ENCODE measurements at regions not wholly inside any gene's neighbourhood (a gene's known extent, or its start where the extent isn't known, plus 50 kb on each side); places are given as distances from the start of the nearest gene placed in this dataset.

DNA sequence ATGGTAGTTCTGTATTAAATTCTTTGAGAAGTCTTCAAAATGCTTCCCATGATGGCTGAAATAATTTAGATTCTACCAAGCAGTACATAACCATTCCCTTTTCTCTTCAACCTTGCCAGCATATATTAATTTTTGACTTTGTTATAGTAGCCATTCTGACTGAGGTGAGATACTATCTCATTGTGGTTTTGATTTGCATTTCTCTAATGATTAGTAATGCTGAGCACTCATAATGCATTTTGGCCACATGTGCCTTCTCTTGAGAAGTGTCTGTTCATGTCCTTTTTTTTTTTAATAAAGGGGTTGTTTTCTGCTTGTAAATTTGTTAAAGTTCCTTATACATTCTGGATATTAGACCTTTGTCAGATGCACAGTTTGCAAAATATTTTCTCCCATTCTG, 173.9 kb downstream of the CALCRL start:
- no peak for DNase-seq (ENCODE audit: low spot score)

DNA sequence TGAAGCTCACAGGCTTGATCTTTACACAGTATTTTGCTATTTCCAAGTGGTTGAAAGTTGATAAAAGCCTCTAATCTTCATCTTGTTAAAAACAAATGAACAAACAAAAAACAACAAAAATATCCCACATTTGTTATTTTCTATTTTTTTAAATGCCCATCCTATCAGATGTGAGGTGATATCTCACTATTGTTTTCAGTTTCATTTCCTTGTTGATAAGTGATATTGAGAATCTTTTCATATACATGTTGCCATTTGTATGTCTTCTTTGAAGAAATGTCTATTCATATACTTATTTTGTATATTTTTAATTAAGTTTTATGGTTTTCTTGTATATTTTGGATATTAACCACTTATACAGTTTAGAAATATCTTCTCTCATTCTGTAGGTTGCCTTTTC, 175.8 kb downstream of the CALCRL start:
- no peak for DNase-seq (ENCODE audit: low spot score)

DNA sequence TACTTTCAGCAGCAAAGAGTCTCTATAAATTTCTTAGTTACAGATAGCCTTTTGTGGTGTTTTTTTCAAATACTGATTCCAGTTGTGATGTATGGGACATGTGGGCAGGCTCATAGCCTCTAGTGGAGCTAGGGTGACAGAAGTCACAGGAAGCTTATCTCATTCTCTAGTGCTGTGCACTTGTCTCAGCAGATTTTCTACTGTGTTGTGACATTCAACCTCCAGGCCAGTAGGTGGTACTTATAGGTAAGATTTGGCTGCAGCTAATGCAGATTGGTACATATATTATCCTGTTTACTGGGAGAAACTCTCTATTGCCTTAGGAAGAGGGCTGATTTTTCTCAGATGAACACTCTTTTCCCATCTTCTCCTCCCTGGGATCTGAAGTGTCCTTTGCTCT, 176.2 kb downstream of the CALCRL start:
- no peak for DNase-seq (ENCODE audit: low spot score)

DNA sequence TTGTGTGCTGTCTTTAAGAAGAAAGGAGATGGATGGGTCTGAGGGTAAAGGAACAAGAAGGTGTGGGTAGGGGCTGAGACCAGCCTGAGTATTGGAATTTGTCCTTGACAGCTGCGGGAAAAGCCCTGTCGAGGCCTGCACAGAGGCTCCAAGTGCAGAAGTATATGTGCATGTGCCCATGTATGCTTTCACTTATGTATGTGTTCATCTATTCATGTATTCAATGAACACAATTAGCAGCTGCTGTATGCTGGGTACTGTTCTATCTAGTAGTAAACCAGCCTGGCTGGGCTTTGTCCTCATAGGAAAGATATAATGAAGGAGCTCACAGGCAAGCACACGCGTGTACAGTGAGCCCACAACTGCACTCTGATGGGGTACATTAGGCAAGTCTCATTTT, 181.4 kb downstream of the CALCRL start:
- no peak for DNase-seq (ENCODE audit: low spot score)

DNA sequence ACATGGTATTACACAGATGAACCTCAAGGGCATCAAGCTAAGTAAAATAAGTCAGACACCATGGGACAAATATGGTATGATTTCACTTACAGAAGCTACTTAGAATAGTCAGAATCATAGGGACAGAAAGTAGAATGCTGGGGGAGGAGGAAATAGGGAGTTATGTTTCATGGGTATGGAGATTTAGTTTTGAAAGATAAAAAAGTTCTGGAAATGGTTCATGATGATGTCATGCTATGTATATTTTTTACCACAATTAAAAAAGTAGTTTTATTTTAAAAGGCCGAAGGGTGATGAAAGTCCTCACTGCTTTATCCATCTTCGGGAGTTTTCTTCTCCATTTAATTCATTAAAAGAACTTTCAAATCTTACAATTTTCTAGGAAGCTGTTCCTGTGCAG, 181.9 kb downstream of the CALCRL start:
- no peak for DNase-seq (ENCODE audit: low spot score)

DNA sequence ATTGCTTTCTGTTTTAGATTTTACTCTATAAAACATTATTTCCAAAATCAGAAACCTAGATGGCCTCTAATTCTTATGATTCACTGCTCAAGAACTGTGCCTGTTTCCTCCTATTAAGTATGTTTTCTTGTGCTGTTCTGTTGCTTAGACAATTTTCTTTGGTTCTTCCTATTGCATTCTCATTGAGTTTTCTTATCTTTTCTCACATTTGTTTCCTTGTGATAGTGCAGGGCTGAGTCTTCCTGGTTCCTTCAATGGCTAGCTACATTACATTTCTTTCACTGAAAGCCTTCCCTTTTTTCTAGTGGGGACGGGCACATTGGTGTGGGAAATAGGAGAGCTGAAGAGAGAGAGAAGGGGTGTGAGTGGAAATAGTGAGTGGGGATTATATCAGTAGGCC, 183.4 kb downstream of the CALCRL start:
- no peak for DNase-seq (ENCODE audit: low spot score)

DNA sequence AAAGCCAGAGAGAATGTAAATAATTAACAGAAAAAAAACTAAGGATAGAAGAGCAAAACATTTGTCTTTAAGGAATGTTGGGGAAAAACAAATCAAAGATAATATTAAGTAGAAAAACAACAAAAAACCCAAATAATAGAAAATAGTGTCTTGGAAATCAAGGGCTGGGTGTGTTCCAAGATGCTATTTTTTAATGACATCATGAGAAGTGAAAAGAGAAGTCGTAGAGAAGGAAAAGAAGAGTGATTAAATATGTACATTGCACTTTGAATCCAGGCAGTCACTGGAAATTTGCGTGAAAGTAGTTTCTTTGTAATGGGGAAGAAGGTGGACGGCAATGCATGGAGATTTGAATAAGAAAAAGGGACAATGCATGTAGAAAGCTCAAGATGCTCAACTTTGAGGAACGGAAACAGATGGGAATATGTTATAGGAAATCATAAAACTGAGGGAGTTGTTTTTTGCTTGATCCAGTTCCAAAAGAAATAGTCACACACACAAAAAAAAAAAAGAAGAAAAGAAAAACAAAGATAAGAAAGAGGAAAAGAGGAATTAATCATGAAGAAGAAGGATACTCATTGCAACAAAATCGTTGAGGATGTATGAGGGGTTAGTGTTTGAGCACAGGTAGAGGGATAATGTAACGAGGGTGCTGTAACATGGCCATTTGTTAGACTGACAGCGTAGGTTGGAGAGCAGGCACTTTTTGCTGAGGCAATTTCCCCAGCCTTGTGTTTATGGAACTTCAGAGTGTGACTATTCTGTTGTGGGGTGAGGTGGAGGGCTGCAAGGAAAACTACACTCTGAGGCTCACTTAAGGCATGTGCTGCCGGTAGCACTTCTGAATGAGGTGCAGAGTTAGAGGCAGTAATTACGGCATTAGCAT, 184.1 kb downstream of the CALCRL start:
- no peak for DNase-seq (ENCODE audit: low spot score)

DNA sequence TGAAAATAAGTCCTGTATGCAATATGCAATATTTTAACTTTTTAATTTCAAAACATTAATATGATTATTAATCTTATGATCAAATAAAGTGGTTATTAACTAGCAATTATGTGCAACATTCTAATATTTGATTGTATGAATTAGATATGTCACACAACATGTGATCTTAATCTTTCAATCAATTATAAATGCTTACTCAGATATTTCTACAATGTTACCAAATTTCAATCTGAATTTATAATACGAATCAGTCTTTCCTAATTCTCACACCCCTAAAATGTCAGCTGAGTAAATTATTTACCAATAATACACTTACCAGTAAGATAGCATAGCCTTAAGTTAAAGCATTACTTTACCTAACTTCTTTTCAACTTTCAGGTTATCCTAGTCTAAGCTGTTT, 186.3 kb downstream of the CALCRL start:
- no peak for DNase-seq (ENCODE audit: low spot score)

DNA sequence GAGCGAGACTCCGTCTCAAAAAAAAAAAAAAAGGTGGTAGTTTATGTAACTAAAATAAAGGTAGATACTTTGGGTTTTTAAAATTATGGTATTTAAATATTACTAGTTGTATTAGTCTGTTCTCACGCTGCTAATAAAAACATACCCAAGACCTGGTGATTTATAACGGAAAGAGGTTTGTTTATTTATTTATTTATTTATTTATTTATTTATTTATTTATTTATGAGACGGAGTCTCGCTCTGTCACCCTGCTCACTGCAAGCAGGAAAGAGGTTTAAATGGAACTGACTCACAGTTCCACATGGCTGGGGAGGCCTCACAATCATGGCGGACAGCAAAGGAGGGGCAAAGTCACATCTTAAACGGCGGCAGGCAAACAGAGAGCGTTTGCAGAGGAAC, 196.0 kb downstream of the CALCRL start:
- DNase-seq (ENCODE audit: low spot score): no peak

DNA sequence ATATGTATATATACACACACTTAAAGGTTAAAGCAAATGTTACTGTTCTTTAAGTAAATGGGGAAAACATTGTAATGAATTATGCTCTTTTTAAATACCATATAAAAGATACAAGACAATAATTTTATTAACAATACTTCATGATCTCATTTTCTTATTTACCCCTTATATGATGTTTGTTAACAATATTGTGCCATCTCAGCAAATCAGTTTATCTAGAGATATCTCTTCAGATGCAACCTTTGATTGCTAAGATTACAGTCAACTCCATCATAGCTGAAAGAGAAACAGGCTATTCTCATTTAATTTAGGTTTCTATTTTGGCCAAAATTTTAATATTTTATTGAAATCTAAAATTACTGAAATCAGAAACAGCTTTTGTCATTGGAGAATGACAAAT, 197.9 kb downstream of the CALCRL start:
- DNase-seq (ENCODE audit: low spot score): no peak

DNA sequence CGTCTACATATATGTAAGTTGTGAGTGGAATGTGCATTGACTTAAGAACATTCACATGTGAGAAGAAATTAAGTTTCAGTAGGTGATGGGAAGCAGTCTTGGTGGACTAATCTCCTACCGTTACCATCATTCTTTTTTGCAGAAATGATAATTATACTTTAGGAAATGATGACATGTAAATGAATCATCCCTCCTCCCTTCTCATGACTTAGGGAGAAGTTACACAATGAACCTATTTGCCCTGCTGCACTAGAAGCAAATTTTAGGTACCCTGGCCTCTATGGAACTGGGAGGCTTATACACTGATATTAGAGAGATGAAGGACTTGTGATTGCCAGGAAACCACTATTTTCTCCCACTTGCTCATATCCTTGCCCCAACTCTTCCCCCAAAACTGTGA, 214.2 kb downstream of the CALCRL start:
- no peak for DNase-seq (ENCODE audit: low spot score)

DNA sequence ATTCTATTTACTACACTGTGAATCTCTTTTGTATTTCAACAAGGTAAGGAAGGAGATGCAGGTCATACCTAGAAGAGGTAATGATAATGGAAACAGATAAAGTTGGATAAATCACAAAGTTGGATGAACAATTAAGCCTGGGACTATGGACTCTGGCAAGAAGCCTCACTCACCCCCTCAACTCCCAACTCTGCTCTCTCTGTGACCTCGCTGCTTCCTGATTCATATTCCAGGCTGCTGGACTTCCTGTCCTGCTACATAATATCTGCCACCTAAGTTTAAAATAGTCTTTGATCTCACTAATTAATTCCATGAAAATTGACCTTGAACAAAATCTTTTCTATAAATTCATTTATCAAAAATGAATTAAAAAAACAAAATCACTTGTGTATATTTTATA, 215.3 kb downstream of the CALCRL start:
- DNase-seq (ENCODE audit: low spot score): no peak

DNA sequence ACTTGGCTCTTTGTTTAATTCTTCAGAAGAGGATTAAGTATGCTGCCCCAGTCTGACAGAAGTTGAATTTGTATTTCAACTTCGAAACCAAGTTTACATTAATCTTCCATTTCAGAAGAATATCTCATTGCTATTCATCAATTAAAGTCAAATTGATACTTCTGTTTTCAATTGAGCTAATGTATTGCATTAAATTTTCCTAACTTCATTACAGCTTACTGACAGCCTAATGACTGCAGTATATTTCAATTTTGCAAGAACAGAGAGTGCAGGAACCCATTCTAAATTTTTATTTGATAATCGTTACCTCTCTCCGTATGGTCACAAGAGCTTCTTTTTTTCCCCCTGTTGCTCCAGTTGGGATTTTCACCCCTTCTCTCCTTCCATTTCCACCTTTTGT, 218.0 kb downstream of the CALCRL start:
- no peak for DNase-seq (ENCODE audit: low spot score)

DNA sequence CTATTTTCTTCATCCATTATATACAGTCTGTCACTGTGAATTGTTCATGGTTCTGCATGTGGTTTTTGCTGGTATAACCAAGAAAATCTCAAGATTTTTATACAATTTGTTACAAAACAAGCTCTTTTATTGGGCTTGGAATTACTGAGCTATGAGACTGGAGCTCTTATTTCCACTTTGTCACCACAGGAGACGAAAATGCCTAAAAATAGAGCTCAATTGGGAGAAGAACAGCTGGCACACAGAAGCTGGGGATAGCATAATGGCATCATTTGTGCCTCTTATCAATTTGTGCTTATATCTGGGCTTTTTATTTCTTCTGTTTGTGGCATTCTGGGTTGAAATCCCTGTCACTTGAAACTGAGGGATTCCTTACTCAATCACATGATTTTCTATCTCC, 219.1 kb downstream of the CALCRL start:
- peak; percentile 22 for DNase-seq (ENCODE audit: low spot score)

DNA sequence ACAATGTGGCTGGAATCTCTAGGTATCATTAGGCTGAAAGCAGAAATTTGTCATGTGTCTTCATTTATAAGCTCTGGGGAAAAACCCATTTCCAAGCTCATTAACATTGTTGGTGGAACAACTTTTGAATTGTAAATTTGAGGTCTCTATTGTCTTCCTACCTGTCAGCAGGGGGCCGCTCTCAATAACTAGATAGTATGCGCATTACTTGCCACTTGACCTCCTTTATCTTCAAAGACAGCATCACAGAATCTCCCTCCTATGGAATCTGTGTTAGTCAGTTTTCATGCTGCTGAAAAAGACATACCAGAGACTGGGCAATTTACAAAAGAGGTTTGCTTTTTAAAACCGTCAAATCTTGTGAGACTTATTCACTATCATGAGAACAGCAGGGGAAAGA, 223.1 kb downstream of the CALCRL start:
- no peak for DNase-seq (ENCODE audit: low spot score)

DNA sequence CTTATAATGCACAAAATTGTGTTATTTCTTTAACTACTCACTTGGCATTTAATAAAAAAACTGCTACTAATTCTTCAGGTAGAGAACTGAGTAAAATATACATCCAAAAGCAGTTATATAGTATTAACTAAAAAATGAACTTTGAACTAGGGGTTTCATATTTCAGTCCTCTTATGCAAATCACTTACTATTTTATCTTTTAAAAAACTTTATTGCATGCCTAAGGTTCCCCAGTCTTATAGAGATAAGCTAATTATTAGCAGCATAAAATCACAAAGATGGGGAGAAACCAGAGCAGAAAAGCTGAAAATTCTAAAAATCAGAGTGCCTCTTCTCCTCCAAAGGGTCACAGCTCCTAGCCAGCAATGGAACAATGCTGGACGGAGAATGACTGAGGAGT, 228.0 kb downstream of the CALCRL start:
- DNase-seq (ENCODE audit: low spot score): no peak

DNA sequence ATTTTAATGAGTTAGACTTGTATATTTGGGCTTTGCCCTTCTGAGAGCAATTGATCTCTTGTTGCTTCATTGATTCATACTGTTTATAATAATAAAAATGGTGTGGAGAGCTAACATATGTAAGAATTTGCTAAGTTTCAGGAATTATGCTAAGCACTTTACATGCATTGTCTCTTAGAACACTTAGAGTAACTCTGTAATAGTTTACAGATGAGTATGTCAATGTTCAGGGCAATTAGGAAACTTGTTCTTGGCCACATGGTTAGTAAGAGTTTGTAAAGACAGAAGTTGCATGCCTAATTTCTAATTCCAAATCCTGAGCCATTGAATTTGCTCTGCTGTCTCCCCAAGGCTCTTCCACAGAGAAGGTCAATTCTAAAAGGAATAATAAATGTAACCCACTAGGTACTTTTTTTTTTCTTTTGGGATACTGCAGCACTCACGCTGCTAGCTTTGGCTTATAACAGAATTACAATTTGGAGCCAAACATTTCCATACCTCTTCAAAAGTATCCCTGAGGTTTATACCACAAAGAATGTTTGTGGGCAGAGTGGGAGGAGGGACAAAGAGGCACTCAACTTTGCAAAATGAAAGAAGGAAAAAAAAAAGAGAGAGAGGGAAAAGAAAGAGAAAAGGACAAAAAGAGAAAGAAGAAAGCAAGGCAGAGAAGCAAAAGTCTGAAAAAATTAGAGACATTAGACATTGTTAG, 232.4 kb downstream of the CALCRL start:
- no peak for DNase-seq (ENCODE audit: low spot score)

DNA sequence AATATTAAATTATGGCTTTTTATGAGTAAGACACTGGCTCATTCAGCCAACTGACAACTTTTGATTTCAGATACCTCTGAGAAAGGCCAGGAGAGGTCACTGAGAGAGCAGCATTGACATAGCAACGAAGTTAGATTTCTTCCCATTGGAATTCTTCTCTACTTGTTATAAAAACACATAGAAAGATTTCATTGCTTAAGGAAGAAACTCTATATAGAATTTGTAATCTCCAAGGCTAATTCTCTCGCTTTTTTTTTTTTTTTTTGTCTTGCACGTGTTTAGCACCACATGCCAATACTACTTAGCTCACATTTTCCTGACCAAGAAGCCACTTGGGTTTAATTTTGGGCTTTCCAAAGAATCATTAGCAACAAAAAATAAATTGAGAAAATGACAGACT, 233.7 kb downstream of the CALCRL start:
- no peak for DNase-seq (ENCODE audit: low spot score)

DNA sequence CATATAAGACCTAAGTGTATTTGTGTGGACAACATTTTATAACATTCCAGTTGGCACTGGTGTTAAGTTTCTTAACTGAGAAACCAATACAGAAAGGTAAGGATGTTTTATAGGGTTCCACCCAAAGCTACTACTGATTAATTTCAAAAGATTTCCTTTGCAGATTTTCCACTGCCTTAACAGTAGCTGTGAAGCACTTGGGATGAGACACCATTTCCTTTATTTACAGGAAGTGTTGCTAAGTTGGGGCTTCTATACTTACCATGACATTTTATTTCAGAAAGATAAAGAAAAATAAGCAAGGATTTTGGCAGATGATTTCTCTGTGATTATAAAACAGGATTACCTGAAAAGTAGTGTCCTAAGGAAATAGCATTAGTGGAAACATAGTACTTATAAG, 234.3 kb downstream of the CALCRL start:
- no peak for DNase-seq (ENCODE audit: low spot score)

DNA sequence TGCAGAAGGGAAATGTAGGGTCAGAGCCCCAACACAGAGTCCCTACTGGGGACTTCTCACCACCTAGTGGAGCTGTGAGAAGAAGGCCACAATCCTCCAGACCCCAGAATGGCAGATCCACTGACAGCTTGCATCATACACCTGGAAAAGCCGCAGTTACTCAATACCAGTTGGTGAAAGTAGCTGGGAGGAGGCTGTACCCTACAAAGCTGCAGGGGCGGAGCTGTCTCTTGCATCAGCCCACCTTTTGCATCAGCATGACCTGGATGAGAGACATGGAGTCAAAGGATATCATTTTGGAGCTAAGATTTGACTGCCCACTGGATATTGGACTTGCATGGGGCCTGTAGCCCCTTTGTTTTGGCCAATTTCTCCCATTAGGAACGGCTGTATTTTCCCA, 237.3 kb downstream of the CALCRL start:
- DNase-seq (ENCODE audit: low spot score): no peak

DNA sequence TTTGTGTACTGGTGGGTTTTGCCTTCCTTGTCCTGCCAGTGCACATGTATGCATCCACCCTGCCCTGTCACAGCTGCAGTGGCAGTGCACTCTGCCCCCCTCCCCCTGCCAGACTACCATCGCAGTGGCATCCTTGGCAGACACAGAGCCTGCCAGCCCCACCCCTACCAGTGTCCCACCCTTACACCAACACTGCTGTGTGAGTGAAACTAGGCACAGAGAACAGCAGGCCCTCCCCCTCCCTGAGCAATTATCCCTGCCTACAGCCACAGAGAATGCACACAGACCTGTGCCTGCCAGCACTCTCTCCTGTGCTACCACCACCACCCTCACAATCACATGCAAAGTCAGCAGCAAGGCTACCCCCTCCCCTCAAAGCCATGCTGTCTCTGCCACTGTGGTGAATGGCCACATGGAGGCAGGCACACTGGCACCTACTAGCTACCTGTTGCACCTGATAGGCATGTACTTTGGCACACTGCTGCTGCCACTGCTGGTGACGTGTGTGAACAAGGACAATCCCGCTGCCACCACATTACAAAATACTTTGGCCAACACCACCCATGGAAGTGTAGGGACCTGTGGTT, 239.8 kb downstream of the CALCRL start:
- no peak for DNase-seq (ENCODE audit: low spot score)

DNA sequence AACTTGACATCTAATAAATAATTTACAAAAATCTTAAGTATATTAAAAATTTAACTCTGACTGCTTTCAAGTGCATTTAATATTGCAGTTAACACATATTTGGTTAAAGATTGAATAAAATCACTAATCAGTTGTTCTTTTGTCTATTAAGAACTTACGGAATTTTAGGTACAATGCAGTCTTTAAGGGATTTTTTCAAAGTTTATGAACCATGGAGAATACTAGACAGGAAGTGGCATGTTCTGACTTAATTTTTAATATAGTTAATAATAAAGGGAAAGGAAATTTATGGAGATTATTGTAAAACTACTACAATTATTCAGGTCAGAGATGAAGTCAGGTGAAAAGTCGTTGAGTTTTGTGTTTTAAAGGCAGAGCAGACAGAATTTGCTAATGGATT, 240.9 kb downstream of the CALCRL start:
- no peak for DNase-seq (ENCODE audit: low spot score)

DNA sequence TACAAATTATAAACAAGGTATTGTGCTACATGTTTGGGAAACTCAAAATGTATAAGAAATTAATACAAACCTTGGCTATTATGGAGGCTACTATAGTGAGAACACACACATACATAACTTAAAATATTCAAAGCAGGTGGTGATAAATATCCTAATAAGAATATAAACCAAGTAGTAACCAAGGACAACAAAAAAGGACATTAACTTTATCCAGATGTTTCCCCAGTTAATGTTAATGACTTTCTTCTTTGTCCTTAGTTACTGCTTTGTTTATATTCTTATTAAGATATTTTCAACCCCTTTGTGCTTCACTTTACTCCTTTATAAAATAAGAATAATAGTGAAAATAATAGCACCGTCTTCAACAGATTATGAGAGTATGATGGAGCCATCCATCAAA, 241.6 kb downstream of the CALCRL start:
- no peak for DNase-seq (ENCODE audit: low spot score)
